CD4-positive, alpha-beta memory T cell (primary cell): ENCODE measurements at regions not wholly inside any gene's neighbourhood (a gene's known extent, or its start where the extent isn't known, plus 50 kb on each side); places are given as distances from the start of the nearest gene placed in this dataset.

Experiments
- CTCF ChIA-PET: fragments of 350-600 bp; sonication (Branson Sonifier 250); formaldehyde crosslinking; loops from one replicate; lab custom pipeline; 2021; ENCODE audit warnings: inconsistent platforms; ENCODE audit not compliant: partially characterized antibody; lab: Charles Lee
- POLR2A ChIA-PET: fragments of 350-600 bp; sonication (Branson Sonifier 250); formaldehyde crosslinking; loops from one replicate; lab custom pipeline; 2021; ENCODE audit not compliant: partially characterized antibody; lab: Charles Lee
- DNase-seq, 5 donors: peaks; one replicate each; pipeline versions ENCODE4 v3.0.0 to v3.0.0-alpha.2; 2020 to 2022; ENCODE audit warnings: mixed read lengths in 1 of 5
- H3K27ac ChIP-seq: one replicate; pipeline ENCODE4 v1.7.0; 2013; ENCODE audit warnings: low read depth, low read length
- H3K27me3 ChIP-seq: 2 replicates; pipeline ENCODE4 v1.7.0; 2013; ENCODE audit warnings: mild to moderate bottlenecking, low read length, moderate library complexity; ENCODE audit not compliant: insufficient read depth
- H3K36me3 ChIP-seq: 2 replicates; pipeline ENCODE4 v1.7.0; 2013; ENCODE audit warnings: mild to moderate bottlenecking, low read length, moderate library complexity; ENCODE audit not compliant: insufficient read depth
- H3K4me1 ChIP-seq: 2 replicates; pipeline ENCODE4 v1.7.0; 2013; ENCODE audit warnings: mild to moderate bottlenecking, low read length, moderate library complexity; ENCODE audit not compliant: insufficient read depth
- H3K4me3 ChIP-seq, 2 donors: one replicate each; pipeline ENCODE4 v1.7.0; 2013; ENCODE audit warnings: low read length in 2 of 2, mild to moderate bottlenecking in 1 of 2
- H3K9me3 ChIP-seq, 2 donors: one replicate each; pipeline ENCODE4 v1.7.0; 2013; ENCODE audit warnings: low read length in 2 of 2, control low read depth in 1 of 2; ENCODE audit not compliant: control insufficient read depth in 1 of 2
- H3K27ac Mint-ChIP-seq, 7 donors: one replicate each; pipeline ENCODE4 v1.8.0; 2020 to 2021; ENCODE audit warnings: mixed read lengths in 7 of 7, mild to moderate bottlenecking in 6 of 7, inconsistent platforms in 3 of 7, moderate library complexity in 3 of 7
- H3K27me3 Mint-ChIP-seq, 2 donors: one replicate each; pipeline ENCODE4 v1.8.0; 2020 to 2021; ENCODE audit warnings: mixed read lengths in 2 of 2
- H3K36me3 Mint-ChIP-seq, 2 donors: one replicate each; pipeline ENCODE4 v1.8.0; 2020 to 2021; ENCODE audit warnings: mixed read lengths in 2 of 2, inconsistent platforms in 1 of 2, mild to moderate bottlenecking in 1 of 2
- H3K4me1 Mint-ChIP-seq, 4 donors: one replicate each; pipeline ENCODE4 v1.8.0; 2020 to 2021; ENCODE audit warnings: mixed read lengths in 4 of 4, mild to moderate bottlenecking in 1 of 4
- H3K4me3 Mint-ChIP-seq, 8 donors: one replicate each; pipeline ENCODE4 v1.8.0; 2020 to 2021; ENCODE audit warnings: mixed read lengths in 8 of 8, mild to moderate bottlenecking in 7 of 8, moderate library complexity in 6 of 8, inconsistent platforms in 3 of 8
- H3K9me3 Mint-ChIP-seq, 8 donors: one replicate each; pipeline ENCODE4 v1.8.0; 2020 to 2021; ENCODE audit warnings: mixed read lengths in 8 of 8, mild to moderate bottlenecking in 5 of 8, inconsistent platforms in 3 of 8, moderate library complexity in 1 of 8
- intact Hi-C: fragments of 100-400 bp; cut with micrococcal nuclease; formaldehyde crosslinking; loops from one replicate; pipeline ENCODE4 v1.15.1; 2023

GRCh38 chr5:60102961-60103693, 209.6 kb upstream of the PDE4D start:
- H3K27me3 ChIP-seq, result no peaks in the 10 kb centered on the region
- intact Hi-C loops, result no loop called here
- no peaks in the 10 kb centered on the region for H3K27me3 Mint-ChIP-seq
- H3K9me3 Mint-ChIP-seq, result peaks cover 0 to 21% (median 5%) of the 10 kb centered on the region in 8 donors
- no peak for DNase-seq
- H3K4me3 Mint-ChIP-seq, result no peak overlapping the region
- H3K4me1 ChIP-seq, result no peaks in the 10 kb centered on the region
- no peak overlapping the region for H3K27ac ChIP-seq
- H3K9me3 ChIP-seq, result no peaks in the 10 kb centered on the region
- no peaks in the 10 kb centered on the region for H3K4me1 Mint-ChIP-seq
- ChIA-PET POLR2A (no interaction called here), CTCF (no interaction called here)
- H3K4me3 ChIP-seq, result no peak overlapping the region
- no peak overlapping the region for H3K27ac Mint-ChIP-seq
- H3K36me3 Mint-ChIP-seq, result no peaks in the 10 kb centered on the region
- H3K36me3 ChIP-seq, result no peaks in the 10 kb centered on the region

GRCh38 chr5:60101573-60101972, 208.0 kb upstream of the PDE4D start:
- H3K9me3 Mint-ChIP-seq, result peaks cover 0 to 21% (median 3%) of the 10 kb centered on the region in 8 donors
- H3K27ac ChIP-seq, result no peak overlapping the region
- POLR2A ChIA-PET, result no interaction called here
- no peaks in the 10 kb centered on the region for H3K4me1 Mint-ChIP-seq
- no peaks in the 10 kb centered on the region for H3K27me3 ChIP-seq
- no peak overlapping the region for H3K4me3 Mint-ChIP-seq
- no peaks in the 10 kb centered on the region for H3K36me3 ChIP-seq
- CTCF ChIA-PET, result no interaction called here
- H3K4me3 ChIP-seq, result no peak overlapping the region
- no peaks in the 10 kb centered on the region for H3K27me3 Mint-ChIP-seq
- H3K9me3 ChIP-seq, result no peaks in the 10 kb centered on the region
- H3K27ac Mint-ChIP-seq, result no peak overlapping the region
- H3K4me1 ChIP-seq, result no peaks in the 10 kb centered on the region
- no peak for DNase-seq
- no peaks in the 10 kb centered on the region for H3K36me3 Mint-ChIP-seq
- intact Hi-C loops, result no loop called here

GRCh38 chr5:60092671-60093422, 199.3 kb upstream of the PDE4D start:
- intact Hi-C loops, result no loop called here
- Histone ChIP-seq H3K27ac (no peak overlapping the region), H3K9me3 (no peaks in the 10 kb centered on the region), H3K4me1 (no peaks in the 10 kb centered on the region), H3K36me3 (no peaks in the 10 kb centered on the region), H3K27me3 (no peaks in the 10 kb centered on the region), H3K4me3 (no peak overlapping the region)
- Mint-ChIP-seq H3K4me3 (no peak overlapping the region), H3K27me3 (no peaks in the 10 kb centered on the region), H3K36me3 (no peaks in the 10 kb centered on the region), H3K4me1 (no peaks in the 10 kb centered on the region), H3K27ac (no peak overlapping the region), H3K9me3 (peaks cover 0 to 20% (median 5%) of the 10 kb centered on the region in 8 donors)
- CTCF ChIA-PET, result no interaction called here
- DNase-seq, result no peak
- POLR2A ChIA-PET, result no interaction called here

DNA sequence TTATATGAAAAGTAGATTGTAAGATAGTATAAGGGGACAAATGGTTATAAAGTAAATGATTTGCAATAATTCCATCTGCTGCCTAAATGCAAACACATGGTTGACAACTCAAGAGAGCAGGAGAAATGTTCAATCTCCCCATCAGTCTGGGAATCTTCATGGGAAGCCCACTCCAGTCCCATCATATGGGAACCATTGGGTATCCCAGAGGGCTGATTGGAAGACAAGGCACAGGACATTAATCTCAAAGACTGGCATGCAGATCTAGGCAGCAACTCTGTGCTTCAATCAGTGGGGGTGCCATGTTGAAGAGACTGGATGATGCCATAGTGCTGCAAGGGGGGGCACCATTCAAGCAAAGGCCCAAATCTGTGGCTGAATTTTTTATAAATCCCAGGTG, 193.1 kb upstream of the PDE4D start:
- no peak overlapping the region for H3K4me3 ChIP-seq
- no peaks in the 10 kb centered on the region for H3K4me1 ChIP-seq
- ChIA-PET CTCF (no interaction called here), POLR2A (no interaction called here)
- no peak overlapping the region for H3K27ac Mint-ChIP-seq
- DNase-seq, result no peak
- H3K9me3 Mint-ChIP-seq, result peaks cover 0 to 27% (median 13%) of the 10 kb centered on the region in 8 donors
- no peaks in the 10 kb centered on the region for H3K36me3 ChIP-seq
- H3K27ac ChIP-seq, result no peak overlapping the region
- H3K27me3 ChIP-seq, result no peaks in the 10 kb centered on the region
- no peaks in the 10 kb centered on the region for H3K36me3 Mint-ChIP-seq
- no peak overlapping the region for H3K4me3 Mint-ChIP-seq
- H3K9me3 ChIP-seq, result no peaks in the 10 kb centered on the region
- H3K27me3 Mint-ChIP-seq, result no peaks in the 10 kb centered on the region
- H3K4me1 Mint-ChIP-seq, result no peaks in the 10 kb centered on the region
- intact Hi-C loops, result no loop called here

GRCh38 chr5:60084226-60084625, 190.7 kb upstream of the PDE4D start:
- H3K4me3 Mint-ChIP-seq, result no peak overlapping the region
- Histone ChIP-seq H3K27ac (no peak overlapping the region), H3K4me3 (no peak overlapping the region), H3K9me3 (no peaks in the 10 kb centered on the region), H3K27me3 (no peaks in the 10 kb centered on the region), H3K36me3 (no peaks in the 10 kb centered on the region), H3K4me1 (no peaks in the 10 kb centered on the region)
- ChIA-PET POLR2A (no interaction called here), CTCF (interaction anchor here (0.7 kb wide), 1 partner anchor 35 kb away, joined by 3 read pairs; no protein-coding TSS in a partner anchor)
- H3K4me1 Mint-ChIP-seq, result no peaks in the 10 kb centered on the region
- no peak for DNase-seq
- no peaks in the 10 kb centered on the region for H3K27me3 Mint-ChIP-seq
- H3K36me3 Mint-ChIP-seq, result no peaks in the 10 kb centered on the region
- peaks cover 0 to 25% (median 19%) of the 10 kb centered on the region in 8 donors for H3K9me3 Mint-ChIP-seq
- intact Hi-C loops, result no loop called here
- no peak overlapping the region for H3K27ac Mint-ChIP-seq

DNA sequence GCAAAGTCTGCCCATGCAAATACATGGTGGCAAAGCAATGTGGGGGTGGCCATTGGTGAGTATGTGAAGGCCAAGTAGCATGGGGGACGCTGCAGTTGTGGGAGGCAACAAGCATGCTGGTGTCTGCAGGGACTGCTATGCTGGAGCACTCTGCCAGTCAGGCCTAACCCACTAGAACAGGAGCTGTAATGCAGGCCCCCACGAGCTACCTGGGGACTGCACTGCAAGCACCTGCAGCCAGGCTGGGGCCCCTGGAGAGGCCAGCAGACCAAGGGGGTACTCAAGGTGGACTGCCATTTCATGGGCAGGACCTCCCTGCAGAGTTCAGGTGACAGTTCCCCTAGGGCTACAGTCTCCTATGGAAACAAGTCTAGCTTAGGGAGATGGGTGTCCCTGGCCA, 183.8 kb upstream of the PDE4D start:
- Mint-ChIP-seq H3K9me3 (peaks cover 4 to 26% (median 19%) of the 10 kb centered on the region in 8 donors), H3K4me1 (no peaks in the 10 kb centered on the region), H3K27me3 (no peaks in the 10 kb centered on the region), H3K27ac (no peak overlapping the region), H3K4me3 (no peak overlapping the region), H3K36me3 (peaks cover 0 to 1% of the 10 kb centered on the region in 2 donors)
- H3K9me3 ChIP-seq, result no peaks in the 10 kb centered on the region
- POLR2A ChIA-PET, result no interaction called here
- no peaks in the 10 kb centered on the region for H3K27me3 ChIP-seq
- no peaks in the 10 kb centered on the region for H3K36me3 ChIP-seq
- H3K4me1 ChIP-seq, result no peaks in the 10 kb centered on the region
- CTCF ChIA-PET, result no interaction called here
- no peak for DNase-seq
- H3K27ac ChIP-seq, result no peak overlapping the region
- H3K4me3 ChIP-seq, result no peak overlapping the region
- intact Hi-C loops, result no loop called here

GRCh38 chr5:60076746-60077145, 183.2 kb upstream of the PDE4D start:
- Mint-ChIP-seq H3K27ac (no peak overlapping the region), H3K4me3 (no peak overlapping the region), H3K9me3 (peaks cover 4 to 26% (median 17%) of the 10 kb centered on the region in 8 donors), H3K27me3 (no peaks in the 10 kb centered on the region), H3K36me3 (peaks cover 0 to 1% of the 10 kb centered on the region in 2 donors), H3K4me1 (no peaks in the 10 kb centered on the region)
- ChIA-PET CTCF (no interaction called here), POLR2A (no interaction called here)
- H3K27ac ChIP-seq, result no peak overlapping the region
- H3K4me3 ChIP-seq, result no peak overlapping the region
- H3K4me1 ChIP-seq, result no peaks in the 10 kb centered on the region
- no peaks in the 10 kb centered on the region for H3K9me3 ChIP-seq
- intact Hi-C loops, result no loop called here
- no peaks in the 10 kb centered on the region for H3K36me3 ChIP-seq
- H3K27me3 ChIP-seq, result no peaks in the 10 kb centered on the region
- no peak for DNase-seq
